DMS53 (cell line): ENCODE measurements at regions not wholly inside any gene's neighbourhood (a gene's known extent, or its start where the extent isn't known, plus 50 kb on each side); places are given as distances from the start of the nearest gene placed in this dataset.

Source experiments
- DNase-seq: peaks from one replicate; lab custom pipeline; 2025; lab: John Stamatoyannopoulos, UW

DNA sequence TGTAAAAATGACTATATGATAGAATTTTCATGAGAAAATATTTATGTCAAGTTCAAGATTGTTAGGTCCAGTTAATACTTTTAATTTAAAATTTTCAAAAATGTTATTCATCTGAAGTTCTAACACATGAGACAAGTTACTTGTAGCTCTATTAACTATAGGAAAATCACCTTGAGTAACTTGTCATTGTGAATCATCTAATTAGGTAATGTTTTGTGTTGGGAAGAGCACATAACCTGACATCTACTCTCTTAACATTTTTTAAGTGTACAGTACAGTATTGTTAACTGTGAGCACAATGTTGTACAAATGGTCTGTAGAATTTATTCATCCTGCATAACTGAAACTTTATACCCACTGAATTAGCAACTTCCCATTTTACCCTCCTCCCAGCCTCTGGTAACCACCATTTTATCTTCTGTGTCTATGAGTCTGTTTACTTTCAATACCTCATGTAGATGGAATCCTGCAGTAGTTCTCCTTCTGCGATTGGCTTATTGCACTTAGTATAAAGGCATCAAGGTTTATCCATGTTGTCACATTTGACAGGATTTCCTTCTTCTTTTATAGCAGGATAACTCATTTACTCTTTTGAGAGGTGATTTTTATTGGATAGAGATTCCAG, 54.6 kb downstream of the ARL4A start:
- DNase-seq, result peak; percentile 26

DNA sequence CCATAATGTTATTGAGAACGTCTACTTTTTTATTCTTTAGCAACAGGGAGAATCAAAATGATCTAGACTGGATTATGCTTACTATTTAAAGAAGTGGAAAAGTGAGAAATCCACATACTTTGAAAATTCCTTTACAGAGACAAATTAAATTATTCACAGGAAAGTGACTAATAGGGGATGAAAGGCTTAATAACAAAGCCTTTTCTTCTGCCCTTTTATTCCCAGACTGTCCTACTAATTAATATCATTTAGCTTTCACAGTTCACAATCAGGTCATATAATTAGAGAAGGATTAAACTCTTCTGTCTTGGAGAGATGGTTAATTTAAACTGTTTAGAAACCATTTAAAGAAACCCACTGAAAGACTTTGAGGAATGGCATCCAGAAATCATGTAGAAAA, 58.8 kb downstream of the ARL4A start:
- DNase-seq, result no peak

DNA sequence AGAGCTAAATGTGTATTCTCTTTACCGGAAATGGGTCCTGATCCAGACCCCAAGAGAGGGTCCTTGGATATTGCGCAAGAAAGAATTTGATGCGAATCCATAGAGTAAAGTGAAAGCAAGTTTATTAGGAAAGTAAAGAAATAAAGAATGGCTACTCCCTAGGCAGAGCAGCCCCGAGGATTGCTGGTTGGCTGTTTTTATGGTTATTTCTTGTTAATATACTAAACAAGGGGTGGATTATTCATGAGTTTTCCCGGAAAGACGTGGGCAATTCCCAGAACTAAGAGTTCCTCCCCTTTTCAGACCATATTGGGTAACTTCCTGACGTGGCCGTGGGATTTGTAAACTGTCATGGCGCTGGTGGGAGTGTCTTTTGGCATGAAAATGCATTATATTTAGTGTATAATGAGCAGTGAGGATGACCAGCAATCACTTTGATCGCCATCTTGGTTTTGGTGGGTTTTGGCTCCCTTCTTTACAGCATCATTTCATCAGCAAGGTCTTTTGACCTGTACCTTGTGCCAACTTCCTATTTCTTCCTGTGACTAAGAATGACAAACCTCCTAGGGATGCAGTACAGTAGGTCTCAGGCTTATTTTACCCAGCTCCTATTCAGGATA, 60.4 kb downstream of the ARL4A start:
- no peak for DNase-seq

DNA sequence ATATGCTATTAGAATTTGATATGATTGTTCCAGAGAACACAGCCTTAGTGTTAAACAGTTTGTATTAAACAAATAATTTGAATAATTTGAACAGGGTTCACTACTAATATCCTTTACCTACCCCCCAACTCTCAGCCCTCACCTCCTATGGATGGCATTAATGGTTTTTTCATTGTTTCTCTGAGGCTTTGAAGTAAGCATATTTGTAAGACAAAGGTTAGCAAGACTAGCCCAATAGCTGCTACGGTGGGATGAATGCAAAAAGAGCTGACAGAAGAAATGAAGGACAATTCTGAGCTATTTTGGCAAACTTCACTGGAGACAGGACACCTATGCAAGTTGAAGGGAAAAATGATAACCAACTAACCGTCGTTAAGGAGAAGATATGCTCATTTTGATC, 61.6 kb downstream of the ARL4A start:
- no peak for DNase-seq

DNA sequence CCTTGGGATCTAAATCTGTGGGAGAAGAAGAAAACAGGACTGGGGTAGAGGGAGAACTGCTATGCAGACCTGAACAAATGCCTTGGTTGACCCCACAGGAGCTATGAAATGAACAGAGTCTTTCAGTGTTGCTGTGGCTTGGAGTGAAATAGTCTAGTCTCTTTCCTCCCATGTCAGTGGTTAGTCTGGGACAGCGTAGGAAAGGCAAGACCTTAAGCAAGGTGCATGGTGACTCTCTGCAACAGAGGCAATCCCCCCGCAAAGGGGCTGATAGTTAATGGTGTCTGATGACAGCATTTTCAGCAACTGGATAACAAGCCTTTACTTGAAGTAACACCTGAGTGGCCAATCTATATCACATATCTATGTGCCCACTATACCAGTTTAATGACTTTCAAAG, 62.3 kb downstream of the ARL4A start:
- DNase-seq, result no peak

DNA sequence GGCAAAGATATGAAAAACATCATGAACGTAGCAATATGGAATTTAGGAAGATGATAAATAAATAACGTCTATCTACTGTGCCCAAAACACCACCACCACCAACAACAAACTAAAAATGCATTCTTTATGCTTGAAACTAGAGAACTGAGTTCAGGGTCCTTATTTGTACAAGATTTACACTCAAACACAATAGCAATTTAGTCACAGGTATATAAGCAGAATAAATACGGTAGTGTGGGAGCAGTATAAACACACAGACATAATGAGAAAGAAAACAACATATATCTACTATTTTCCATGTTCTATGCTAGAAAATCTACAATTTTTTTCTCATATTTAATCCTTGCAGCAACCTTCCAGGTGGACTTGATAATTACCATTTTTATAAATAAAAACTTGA, 64.3 kb downstream of the ARL4A start:
- DNase-seq, result no peak

- DNase-seq, result no peak
Observed at GRCh38 chr7:12754179-12754578, 66.7 kb downstream of the ARL4A start.

- DNase-seq, result no peak
Observed at GRCh38 chr7:12756821-12757220, 69.4 kb downstream of the ARL4A start.

GRCh38 chr7:12757443-12757842, 70.0 kb downstream of the ARL4A start:
- DNase-seq, result no peak

GRCh38 chr7:12759151-12759550, 71.7 kb downstream of the ARL4A start:
- DNase-seq, result peak; percentile 78

GRCh38 chr7:12761111-12761510, 73.7 kb downstream of the ARL4A start:
- DNase-seq, result no peak

DNA sequence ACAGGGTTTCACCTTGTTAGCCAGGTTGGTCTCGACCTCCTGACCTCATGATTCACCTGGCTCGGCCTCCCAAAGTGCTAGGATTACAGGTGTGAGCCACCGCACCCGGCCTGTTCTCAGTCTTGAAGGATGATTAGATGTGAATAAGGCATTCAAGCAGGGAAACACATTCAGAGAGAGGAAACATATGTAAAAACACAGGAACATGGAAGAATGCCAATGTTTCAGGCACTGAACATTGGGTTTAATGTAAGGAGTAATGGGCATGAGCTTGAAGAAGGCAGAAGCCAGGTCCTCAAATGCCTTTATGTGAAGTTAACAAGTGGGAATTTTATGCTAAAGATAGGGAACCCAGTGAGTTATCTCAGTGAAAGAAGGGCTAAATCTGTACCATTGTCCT, 74.3 kb downstream of the ARL4A start:
- no peak for DNase-seq

DNA sequence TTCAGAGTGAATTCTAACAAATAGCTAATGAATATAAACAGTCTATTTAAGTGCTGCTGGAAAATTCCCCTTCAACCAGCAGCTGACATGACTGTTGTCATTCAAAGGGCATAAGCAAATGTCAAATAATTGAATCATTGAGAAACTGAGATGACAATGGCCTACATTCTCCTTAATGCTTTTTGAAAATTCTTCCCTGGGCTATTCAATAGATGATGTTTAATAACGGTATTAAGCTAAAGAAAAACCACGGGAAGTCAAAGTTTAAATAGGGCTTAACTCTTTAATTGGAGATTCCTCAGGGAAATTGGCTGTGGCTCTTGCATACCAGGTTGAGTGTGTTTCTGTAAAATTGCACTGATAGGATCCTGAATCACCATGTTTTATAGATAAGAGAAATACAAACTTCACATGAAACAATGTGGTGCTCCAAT, 77.0 kb downstream of the ARL4A start:
- DNase-seq, result peak; percentile 36

GRCh38 chr7:12765431-12766100, 78.1 kb downstream of the ARL4A start:
- no peak for DNase-seq

GRCh38 chr7:12766416-12766815, 79.0 kb downstream of the ARL4A start:
- no peak for DNase-seq

DNA sequence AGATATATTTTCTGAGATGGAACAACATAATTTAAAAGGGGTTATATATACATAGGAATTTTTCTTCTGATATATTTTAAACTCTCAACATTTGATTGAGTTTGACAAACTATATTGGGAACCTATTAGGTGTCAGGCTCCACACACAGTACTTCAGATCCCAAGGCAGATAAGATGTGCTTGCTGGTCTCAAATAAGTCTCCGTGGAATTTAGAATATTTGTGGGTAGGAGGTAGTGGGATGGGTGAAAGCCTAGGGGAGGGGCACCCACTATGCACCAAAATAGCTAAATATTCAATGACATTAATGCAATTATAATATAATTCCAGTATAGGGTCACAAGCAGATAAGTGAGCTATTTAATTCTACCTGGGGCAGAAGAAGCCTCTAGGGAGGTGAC, 81.5 kb downstream of the ARL4A start:
- no peak for DNase-seq

GRCh38 chr7:12769444-12769843, 82.0 kb downstream of the ARL4A start:
- peak; percentile 18 for DNase-seq

GRCh38 chr7:12770227-12770975, 83.0 kb downstream of the ARL4A start:
- peak; percentile 56 for DNase-seq

- DNase-seq, result no peak
Observed at GRCh38 chr7:12771378-12771877, 84.0 kb downstream of the ARL4A start.

- no peak for DNase-seq
Observed at GRCh38 chr7:12772768-12773167, 85.3 kb downstream of the ARL4A start.

GRCh38 chr7:12777257-12777656, 89.8 kb downstream of the ARL4A start:
- no peak for DNase-seq

DNA sequence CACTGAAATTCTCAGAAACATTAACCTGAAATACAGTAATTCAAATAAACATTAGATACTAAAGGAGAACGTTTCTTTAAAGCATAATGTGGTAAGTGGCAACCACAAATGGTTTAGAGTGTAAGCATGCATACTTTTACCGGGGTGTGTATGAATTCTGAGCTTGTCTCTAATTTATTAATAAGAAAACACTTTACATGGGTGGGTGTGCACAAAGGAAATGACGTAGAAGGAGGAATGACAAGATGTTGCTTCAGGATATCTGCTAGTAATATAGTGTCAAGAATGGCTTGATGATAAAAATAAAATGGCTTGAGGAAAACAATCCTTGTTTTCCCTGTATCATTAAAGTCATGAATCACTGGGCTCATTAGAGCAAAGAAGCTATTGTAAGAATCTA, 92.5 kb downstream of the ARL4A start:
- no peak for DNase-seq
